GM21528 (cell line): ENCODE measurements at regions not wholly inside any gene's neighbourhood (a gene's known extent, or its start where the extent isn't known, plus 50 kb on each side); places are given as distances from the start of the nearest gene placed in this dataset.

Source experiments
- ATAC-seq: cut with Tn5 transposase; IDR thresholded peaks from one replicate; pipeline ENCODE4 v1.9.1; 2021; ENCODE audit warnings: mild to moderate bottlenecking, moderate library complexity; ENCODE audit not compliant: unreplicated experiment, low FRiP score

GRCh38 chr9:108681851-108682590 lies 173.8 kb downstream of the ACTL7B start:
- ATAC-seq, result no peak

- ATAC-seq, result no peak
Observed at GRCh38 chr9:108680946-108681345, 174.8 kb downstream of the ACTL7B start.

- ATAC-seq, result no peak
Observed at GRCh38 chr9:108677776-108678175, 178.0 kb downstream of the ACTL7B start.

GRCh38 chr9:108676355-108676754 lies 179.4 kb downstream of the ACTL7B start:
- ATAC-seq, result no peak

GRCh38 chr9:108675708-108676107 lies 180.1 kb downstream of the ACTL7B start:
- ATAC-seq, result no peak

GRCh38 chr9:108674766-108675530 lies 180.8 kb downstream of the ACTL7B start:
- no peak for ATAC-seq

GRCh38 chr9:108673386-108673785 lies 182.4 kb downstream of the ACTL7B start:
- ATAC-seq, result no peak

- ATAC-seq, result no peak
Observed at GRCh38 chr9:108672475-108673190, 183.2 kb downstream of the ACTL7B start.

GRCh38 chr9:108671794-108672193 lies 184.0 kb downstream of the ACTL7B start:
- no peak for ATAC-seq

GRCh38 chr9:108671176-108671575 lies 184.6 kb downstream of the ACTL7B start:
- ATAC-seq, result no peak

GRCh38 chr9:108668938-108669335 lies 186.8 kb downstream of the ACTL7B start:
- no peak for ATAC-seq

- no peak for ATAC-seq
Observed at GRCh38 chr9:108668191-108668937, 187.4 kb downstream of the ACTL7B start.

- ATAC-seq, result no peak
Observed at GRCh38 chr9:108666240-108666784, 189.5 kb downstream of the ACTL7B start.

GRCh38 chr9:108665521-108666239 lies 190.1 kb downstream of the ACTL7B start:
- no peak for ATAC-seq

GRCh38 chr9:108664309-108665255 lies 191.2 kb downstream of the ACTL7B start:
- ATAC-seq, result no peak

GRCh38 chr9:108663422-108663821 lies 192.4 kb downstream of the ACTL7B start:
- ATAC-seq, result no peak

- no peak for ATAC-seq
Observed at GRCh38 chr9:108662956-108663355, 192.8 kb downstream of the ACTL7B start.

GRCh38 chr9:108662091-108662875 lies 193.5 kb downstream of the ACTL7B start:
- ATAC-seq, result no peak
